SHP77 (cell line): ENCODE measurements at regions not wholly inside any gene's neighbourhood (a gene's known extent, or its start where the extent isn't known, plus 50 kb on each side); places are given as distances from the start of the nearest gene placed in this dataset.
"Not testable (repeated sequence)": the region's sequence is repeated elsewhere in the genome, so short reads cannot be mapped to it uniquely, and the experiment has no call there.

Experiments
- DNase-seq, 2 experiments: peaks; one replicate each; lab custom pipeline; 2025; lab: John Stamatoyannopoulos, UW

DNA sequence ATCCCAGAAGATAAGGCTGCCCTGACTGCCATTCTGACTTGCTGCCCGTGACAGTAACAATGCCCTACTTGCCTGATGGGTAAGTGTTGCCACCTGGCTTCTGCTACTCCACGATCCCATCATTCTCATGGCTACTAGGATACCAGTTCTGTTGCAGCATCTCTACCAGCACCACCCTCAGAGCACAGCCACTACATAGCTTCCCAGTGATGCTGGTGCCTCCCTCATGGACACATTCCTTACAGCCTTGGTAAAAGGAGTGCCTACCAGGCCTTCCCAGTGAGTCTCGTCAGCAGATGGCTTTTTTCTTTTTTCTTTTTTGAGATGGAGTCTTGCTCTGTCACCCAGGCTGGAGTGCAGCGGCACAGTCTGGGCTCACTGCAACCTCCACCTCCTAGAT is 84.4 kb upstream of the CMKLR1 start:
- DNase-seq, result no peak

DNA sequence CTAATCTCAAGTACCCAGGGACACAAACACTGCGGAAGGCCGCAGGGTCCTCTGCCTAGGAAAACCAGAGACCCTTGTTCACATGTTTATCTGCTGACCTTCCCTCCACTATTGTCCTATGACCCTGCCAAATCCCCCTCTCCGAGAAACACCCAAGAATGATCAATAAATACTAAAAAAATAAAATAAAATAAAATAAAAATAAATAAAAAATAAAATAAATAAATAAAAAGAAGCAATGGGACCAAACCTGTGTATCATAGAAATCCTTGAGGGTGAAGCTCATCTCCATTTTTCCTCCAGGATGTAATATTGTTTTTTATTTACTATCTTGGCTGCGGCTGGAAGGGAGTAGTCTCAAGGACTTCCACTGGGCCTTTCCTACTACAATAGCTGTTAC is 82.0 kb upstream of the CMKLR1 start:
- DNase-seq, result not testable (repeated sequence)

DNA sequence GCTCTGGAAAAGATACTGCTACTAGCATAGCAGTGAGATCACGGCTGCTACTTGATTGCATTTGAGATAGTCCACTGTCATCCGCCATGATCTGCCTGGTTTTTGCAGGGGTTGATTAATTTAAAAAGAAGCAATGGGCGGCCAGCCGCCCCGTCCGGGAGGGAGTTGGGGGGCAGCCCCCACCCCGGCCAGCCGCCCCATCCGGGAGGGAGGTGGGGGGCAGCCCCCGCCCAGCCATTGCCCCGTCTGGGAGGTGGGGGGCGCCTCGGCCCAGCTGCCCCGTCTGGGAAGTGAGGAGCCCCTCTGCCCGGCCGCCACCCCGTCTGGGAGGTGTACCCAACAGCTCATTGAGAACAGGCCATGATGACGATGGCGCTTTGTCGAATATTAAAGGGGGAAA is 81.3 kb upstream of the CMKLR1 start:
- DNase-seq, result not testable (repeated sequence)

DNA sequence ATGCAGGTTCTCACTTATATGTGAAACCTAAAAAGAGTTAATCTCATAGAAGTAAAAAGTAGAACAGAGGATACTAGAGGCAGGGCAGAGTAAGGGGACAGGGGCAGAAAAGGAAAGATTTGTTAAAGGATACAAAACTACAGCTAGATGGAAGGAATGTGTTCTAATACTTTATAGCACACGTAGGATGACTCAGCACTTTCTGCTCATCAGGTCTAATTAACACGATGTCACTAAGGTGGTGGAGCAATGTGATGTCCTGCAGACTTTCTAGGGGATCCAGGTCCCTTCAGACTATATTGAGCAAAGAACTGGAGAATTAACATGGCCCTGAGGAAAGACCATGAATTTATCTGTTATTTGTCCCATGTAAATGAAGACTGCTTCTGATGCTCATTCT is 80.8 kb upstream of the CMKLR1 start:
- no peak for DNase-seq

DNA sequence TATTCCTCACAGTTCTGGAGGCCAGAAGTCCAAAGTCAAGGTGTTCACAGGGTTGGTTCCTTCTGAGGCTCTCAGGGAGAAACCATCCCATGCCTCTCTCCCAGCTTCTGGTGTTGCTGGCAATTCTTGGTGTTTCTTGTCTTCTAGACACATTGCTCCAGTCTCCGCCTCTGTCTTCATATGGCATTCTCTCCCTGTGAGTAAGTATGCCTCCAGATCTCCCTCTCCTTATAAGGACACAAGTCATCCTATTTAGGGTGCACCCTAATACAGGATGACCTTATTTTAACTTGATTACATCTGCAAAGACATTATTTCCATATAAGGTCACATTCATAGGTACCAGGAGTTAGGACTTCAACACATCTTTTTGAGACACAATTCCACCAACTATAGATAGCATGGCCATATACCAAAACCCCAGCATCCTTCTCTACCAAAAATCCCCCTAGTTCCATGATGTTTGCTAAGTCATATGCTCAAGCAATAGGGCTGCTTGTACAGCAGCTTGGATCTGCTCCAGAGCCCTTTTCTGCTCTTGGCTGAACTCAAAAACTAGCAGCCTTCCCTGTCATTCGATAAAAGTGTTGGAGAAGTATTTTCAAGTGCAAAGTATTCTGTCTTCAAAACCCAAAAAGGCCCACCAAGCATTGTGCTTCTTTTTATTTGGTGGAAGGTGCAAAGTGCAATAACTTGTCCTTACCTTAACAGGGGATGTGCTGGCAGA is 79.2 kb upstream of the CMKLR1 start:
- DNase-seq, result no peak

DNA sequence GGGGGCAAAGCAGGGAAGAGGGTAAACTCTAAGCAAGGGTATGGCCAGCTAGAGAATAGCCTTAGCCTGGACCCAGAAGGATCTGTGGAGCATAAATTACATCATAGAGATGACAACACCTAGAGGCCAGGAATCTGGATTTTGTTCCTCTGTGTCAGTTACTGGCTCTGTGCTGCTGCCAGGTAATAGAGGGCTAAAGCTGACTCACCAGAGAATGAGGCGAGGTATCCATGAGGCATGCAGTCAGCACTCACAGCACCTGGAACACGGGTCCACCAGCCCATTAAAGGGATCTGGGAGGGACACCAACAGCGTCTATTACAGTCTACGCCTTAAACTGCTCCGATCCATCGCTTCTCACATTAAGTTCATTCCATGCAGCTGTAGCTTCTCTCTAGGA is 74.9 kb upstream of the CMKLR1 start:
- no peak for DNase-seq

DNA sequence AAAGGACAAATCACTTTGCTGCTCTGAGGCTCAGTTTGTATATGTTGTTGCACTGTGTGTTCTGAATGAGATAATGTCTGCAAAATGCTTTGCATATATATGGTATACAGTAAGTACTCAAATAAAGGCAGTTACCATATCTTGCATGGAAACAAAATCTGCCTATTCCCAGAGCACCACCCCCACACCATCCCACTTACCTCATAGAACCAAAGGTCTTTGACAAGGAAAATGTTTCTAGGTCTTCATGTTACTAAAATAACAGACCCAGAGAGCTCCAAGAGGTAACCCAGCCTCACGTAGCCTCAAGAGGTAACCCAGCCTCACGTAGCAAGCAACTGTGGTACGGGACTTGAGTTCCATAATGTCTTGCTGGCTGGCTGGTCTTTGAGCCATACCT is 71.6 kb upstream of the CMKLR1 start:
- DNase-seq, result no peak

DNA sequence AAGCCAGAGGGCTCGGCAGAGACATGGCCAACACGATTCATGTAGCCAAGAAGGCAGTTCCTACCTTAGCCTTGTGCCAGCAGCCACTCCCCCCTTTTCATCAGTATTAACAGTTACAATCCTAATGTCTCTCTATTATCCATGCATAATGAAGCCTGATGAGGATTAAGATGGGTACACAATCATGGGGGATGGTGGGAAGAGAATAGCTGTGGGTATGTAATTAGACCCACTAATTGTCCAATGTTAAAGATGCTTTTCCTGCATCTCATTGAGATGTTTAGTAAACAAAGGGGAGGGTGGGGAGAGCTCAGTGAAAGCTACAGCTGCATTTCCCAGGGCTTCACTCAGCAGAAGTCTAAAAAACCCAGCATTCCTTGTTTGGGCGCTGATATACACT is 70.4 kb upstream of the CMKLR1 start:
- no peak for DNase-seq

DNA sequence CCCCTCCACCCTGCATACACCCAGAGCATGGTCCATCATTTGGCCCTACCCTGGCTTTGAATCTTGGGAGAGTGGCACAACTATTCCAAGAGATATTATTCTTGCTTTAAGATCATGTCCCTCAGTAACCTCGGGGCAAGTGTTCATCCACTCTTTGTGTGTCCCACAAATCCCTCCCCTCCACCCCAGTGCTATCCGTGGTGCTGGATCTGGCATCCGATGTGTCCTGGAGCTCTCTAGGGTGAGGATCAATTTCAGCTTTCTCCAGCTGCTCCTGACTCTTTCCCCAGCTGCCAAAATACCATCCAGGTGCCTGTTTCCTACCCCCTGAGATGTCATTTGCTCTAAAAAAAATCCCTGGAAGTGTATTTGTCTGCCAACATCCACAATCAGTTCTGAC is 64.8 kb upstream of the CMKLR1 start:
- DNase-seq, result no peak

DNA sequence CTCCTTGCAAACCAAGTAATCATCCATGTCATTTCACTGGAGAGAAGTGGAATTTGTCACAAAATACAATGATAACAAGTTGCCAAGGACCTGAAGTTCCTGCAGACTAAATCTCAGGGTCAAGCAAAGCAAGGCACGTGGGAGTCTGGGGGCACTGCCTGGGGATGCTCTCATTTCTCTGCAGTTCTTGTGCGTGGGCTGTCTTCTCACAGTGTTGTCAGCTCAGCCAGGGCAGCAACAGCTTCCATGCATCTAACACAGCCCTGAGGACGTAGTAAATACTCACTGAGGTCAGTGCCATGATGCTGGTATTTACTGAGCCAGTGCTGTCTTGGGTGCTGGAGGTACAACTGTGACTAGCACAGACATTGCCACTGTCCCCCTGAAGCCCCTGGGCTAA is 62.9 kb upstream of the CMKLR1 start:
- no peak for DNase-seq

DNA sequence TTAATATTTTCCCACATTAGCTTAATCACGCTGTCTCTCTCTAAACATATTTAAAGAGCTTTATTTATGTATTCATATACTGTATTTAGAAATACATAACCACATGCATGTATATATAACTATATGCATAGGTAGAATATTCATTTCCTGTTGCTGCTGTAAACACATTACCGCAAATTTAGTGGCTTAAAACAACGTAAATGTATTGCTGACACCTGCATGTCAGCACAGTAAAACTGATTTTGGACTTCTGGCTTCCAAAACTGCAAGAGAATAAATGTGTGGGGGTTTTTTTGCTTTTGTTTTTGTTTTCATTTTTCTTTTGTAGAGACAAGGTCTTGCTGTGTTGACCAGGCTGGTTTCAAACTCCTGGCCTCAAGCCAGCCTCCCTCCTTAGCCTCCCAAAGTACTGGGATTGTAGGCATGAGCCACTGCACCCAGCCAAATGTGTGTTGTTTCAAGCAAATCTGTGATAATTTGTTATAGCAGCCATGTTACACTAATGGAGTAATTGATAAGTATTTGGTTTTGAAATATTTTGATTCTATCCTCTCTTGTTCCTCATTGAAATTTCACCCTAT is 61.9 kb upstream of the CMKLR1 start:
- DNase-seq, result no peak

DNA sequence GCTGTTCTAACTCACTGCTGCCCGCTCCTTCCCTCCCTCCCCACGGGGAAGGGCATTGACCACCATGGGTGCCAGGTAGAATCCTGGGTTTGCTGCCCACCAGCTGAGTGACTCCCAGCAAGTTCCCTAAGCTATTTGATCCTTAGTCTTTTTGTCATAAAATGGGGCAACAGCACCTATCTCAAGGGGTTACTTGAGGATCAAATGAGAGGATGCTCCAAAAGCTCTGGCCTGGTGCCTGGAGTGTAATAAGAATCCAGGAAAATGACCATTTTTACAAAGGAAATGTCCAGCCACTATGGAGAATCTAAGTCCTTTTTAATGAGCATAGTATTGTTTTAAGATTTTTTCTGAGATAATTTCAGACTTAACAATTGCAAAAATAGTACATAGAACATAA is 61.4 kb upstream of the CMKLR1 start:
- no peak for DNase-seq

DNA sequence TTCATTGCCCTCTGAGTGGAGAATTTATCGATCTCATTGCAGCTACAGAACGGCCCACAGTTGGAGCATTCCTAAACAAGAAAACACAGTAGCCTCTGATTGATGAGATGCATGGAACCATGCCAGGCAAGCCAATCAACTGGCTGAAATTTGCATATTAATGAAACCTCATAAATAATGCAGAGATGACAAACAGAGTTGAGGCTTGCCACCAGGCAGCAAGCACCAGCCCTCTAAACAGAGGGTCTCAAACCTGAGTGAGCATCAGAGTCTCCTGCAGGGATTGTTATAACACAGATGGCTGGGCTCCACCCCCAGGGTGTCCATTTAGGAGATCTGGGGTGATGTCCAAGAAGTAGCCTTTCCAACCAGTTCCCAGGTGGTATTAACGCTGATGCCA is 60.9 kb upstream of the CMKLR1 start:
- DNase-seq, result no peak

DNA sequence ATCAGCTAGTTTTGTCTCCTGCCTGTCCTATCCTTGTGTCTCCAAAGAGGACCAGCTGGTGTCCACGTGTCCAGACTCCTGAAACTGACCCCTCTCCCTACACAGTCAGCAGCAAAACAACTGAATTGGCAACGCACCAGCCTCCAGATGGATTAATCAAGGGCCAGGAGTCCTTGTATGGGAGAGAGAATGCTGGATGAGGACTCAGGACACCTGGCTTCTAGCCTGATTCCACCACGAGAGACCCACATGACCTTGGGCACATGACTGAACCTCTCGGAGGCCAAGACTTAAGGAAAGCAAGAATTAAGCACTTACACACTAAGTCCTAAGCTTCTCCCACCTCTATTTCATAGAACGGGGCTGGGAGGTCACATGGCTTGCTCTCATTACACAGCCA is 60.4 kb upstream of the CMKLR1 start:
- no peak for DNase-seq

DNA sequence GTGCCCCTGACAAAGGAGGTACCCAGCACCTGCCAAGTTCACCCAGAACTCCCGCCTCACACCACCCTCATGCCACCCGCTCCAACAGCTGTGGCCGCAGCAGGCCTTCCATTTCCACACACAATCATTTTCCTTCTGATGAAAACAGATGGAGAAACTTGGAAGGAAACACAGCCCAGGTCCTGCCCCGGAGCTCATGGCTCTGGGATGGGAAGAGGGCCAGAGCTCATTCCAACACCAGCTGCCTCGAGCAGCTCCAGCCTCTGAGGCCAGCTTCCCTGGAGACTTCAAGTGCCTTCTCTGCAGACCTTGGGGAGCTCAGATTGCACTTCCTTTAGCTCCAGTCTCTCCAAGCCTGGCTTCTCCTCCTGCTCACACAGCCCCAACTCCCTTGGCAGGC is 55.1 kb upstream of the CMKLR1 start:
- no peak for DNase-seq

DNA sequence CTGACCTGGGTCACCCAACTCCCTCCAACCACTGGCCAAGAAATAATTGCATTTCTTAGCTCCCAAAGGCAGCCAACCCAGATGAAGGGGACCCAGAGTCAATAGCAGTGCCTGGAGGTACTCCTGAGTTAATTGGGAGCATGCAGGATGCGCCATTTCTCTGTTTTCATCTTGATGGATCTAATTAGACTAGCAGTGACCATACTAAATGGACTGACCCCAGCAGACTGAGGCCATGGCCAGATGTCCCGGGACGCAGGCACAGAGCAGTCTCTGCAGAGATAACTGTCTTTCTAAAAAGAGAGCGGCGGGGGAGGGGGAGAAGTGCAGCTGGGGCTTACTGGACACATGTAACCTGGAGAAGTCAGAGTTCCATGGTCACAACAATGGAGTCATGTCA is 53.2 kb upstream of the CMKLR1 start:
- DNase-seq, result no peak

DNA sequence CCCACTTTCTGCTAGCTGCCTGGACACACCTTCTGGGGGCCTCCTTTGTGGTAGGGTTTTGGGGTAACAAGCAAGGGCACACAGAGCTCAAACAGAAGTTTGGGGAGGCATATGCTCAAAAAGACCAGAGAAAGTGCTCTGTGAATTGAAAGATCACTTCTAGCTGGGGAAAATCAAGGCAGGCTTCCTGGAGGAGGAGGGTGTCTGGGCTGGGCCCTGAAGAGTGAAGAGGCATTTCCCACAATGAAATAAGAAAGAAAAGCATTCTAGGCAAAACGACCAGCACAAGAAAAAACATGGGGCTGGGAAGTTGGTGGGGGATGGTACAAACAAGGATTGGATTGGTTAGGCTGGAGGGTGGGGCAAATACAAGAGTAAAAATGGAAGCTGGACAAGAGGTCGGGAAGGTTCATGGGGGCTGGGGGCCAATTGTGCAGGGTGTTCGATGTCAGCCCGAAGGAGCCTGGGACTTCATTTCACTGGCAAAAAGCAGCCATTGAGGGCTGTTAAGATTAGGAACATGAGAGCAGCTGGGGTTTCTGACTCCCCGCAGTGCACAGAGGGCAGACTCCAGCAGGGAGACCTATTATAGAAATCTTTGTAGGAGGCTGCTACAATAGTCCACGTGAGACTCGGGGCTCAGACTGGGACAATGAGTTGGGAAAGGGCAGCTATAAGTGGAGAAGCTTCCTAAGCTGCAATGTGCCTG is 51.5 kb upstream of the CMKLR1 start:
- no peak for DNase-seq

DNA sequence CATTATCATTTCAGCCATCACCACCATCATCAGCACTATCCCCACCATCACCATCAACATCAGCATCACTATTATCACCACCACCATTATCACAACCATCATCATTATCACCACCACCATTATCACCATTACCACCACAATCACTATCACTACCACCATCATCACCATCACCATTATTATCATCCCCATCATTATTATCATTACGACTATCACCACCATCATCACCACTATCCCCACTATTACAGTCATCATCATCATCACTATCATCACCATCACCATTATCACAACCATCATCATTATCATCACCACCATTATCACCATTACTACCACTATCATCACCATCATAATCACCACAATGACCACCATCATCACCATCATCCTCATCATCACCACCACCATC is 50.4 kb upstream of the CMKLR1 start:
- no peak for DNase-seq
